ENCODE measurements at regions not wholly inside any gene's neighbourhood (a gene's known extent, or its start where the extent isn't known, plus 50 kb on each side); places are given as distances from the start of the nearest gene placed in this dataset.

- no peak overlapping the region for H3K4me3 ChIP-seq
- no peaks in the 10 kb centered on the region for H3K36me3 ChIP-seq
- H3K4me1 ChIP-seq: no peaks in the 10 kb centered on the region
- no peaks in the 10 kb centered on the region for H3K27me3 ChIP-seq
- H3K4me2 ChIP-seq: no peak overlapping the region
- H3K27ac ChIP-seq: no peak overlapping the region
- H3K9me3 ChIP-seq (replicated peaks in 1 of 11): no peaks in the 10 kb centered on the region
- H3K9ac ChIP-seq: no peak overlapping the region
- no peaks in the 10 kb centered on the region for H4K20me1 ChIP-seq
- no peak for TF ChIP-seq Cebpa-rat (IDR thresholded peaks at IDR 0.05)
Measured at GRCh38 chr5:74112372-74113195, 486.6 kb downstream of the ARHGEF28 start.

- Histone ChIP-seq H3K36me3 (no peaks in the 10 kb centered on the region), H3K9me3 (replicated peaks in 1 of 11) (no peaks in the 10 kb centered on the region), H3K27me3 (no peaks in the 10 kb centered on the region), H3K4me3 (no peak overlapping the region), H4K20me1 (no peaks in the 10 kb centered on the region), H3K27ac (no peak overlapping the region), H3K9ac (no peak overlapping the region), H3K4me2 (no peak overlapping the region), H3K4me1 (no peaks in the 10 kb centered on the region)
- TF ChIP-seq Cebpa-rat (IDR thresholded peaks at IDR 0.05): no peak
Measured at GRCh38 chr5:74111764-74112163, 485.8 kb downstream of the ARHGEF28 start.

GRCh38 chr5:74109344-74109743, 483.3 kb downstream of the ARHGEF28 start:
- TF ChIP-seq Cebpa-rat (IDR thresholded peaks at IDR 0.05): no peak
- Histone ChIP-seq H3K27me3 (no peaks in the 10 kb centered on the region), H3K36me3 (no peaks in the 10 kb centered on the region), H3K4me2 (no peak overlapping the region), H3K9me3 (replicated peaks in 1 of 11) (no peaks in the 10 kb centered on the region), H3K4me3 (no peak overlapping the region), H4K20me1 (no peaks in the 10 kb centered on the region), H3K27ac (no peak overlapping the region), H3K4me1 (no peaks in the 10 kb centered on the region), H3K9ac (no peak overlapping the region)

GRCh38 chr5:74107899-74108298, 481.9 kb downstream of the ARHGEF28 start:
- H3K9ac ChIP-seq: no peak overlapping the region
- no peaks in the 10 kb centered on the region for H3K4me1 ChIP-seq
- H3K9me3 ChIP-seq (replicated peaks in 1 of 11): 0 out of 22 replicates have a peak, but pooled peaks cover 0 to 3% (median 0%) of the 10 kb centered on the region in 11 experiments
- no peak overlapping the region for H3K4me3 ChIP-seq
- H3K27me3 ChIP-seq: no peaks in the 10 kb centered on the region
- no peak overlapping the region for H3K4me2 ChIP-seq
- no peak overlapping the region for H3K27ac ChIP-seq
- H4K20me1 ChIP-seq: no peaks in the 10 kb centered on the region
- no peak for TF ChIP-seq Cebpa-rat (IDR thresholded peaks at IDR 0.05)
- H3K36me3 ChIP-seq: no peaks in the 10 kb centered on the region

- Histone ChIP-seq H3K9me3 (replicated peaks in 1 of 11) (0 out of 22 replicates have a peak, but pooled peaks cover 0 to 3% (median 0%) of the 10 kb centered on the region in 11 experiments), H3K36me3 (no peaks in the 10 kb centered on the region), H3K27me3 (no peaks in the 10 kb centered on the region), H3K9ac (no peak overlapping the region), H3K4me1 (peaks cover 0 to 17% (median 10%) of the 10 kb centered on the region in 10 experiments; a peak in 14 of 20 replicates), H4K20me1 (no peaks in the 10 kb centered on the region), H3K27ac (no peak overlapping the region), H3K4me2 (no peak overlapping the region), H3K4me3 (no peak overlapping the region)
- no peak for TF ChIP-seq Cebpa-rat (IDR thresholded peaks at IDR 0.05)
Measured at GRCh38 chr5:74105126-74105780, 479.3 kb downstream of the ARHGEF28 start.

GRCh38 chr5:74103131-74104023, 477.4 kb downstream of the ARHGEF28 start:
- Histone ChIP-seq H3K4me1 (peaks cover 0 to 17% (median 11%) of the 10 kb centered on the region in 10 experiments; a peak in 14 of 20 replicates), H3K4me3 (no peak overlapping the region), H3K36me3 (no peaks in the 10 kb centered on the region), H4K20me1 (no peaks in the 10 kb centered on the region), H3K27me3 (no peaks in the 10 kb centered on the region), H3K4me2 (no peak overlapping the region), H3K27ac (no peak overlapping the region), H3K9ac (no peak overlapping the region), H3K9me3 (replicated peaks in 1 of 11) (peaks cover 6 to 14% (median 8%) of the 10 kb centered on the region in 11 experiments; a peak in 20 of 22 replicates)
- no peak for TF ChIP-seq Cebpa-rat (IDR thresholded peaks at IDR 0.05)

GRCh38 chr5:74100268-74100665, 474.3 kb downstream of the ARHGEF28 start:
- Histone ChIP-seq H3K36me3 (no peaks in the 10 kb centered on the region), H4K20me1 (no peaks in the 10 kb centered on the region), H3K4me2 (peak overlapping the region in 8 of 11 experiments; percentile 11 to 73 (median 48); a peak in 16 of 22 replicates), H3K4me3 (no peak overlapping the region), H3K27me3 (no peaks in the 10 kb centered on the region), H3K9me3 (replicated peaks in 1 of 11) (peaks cover 6 to 14% (median 8%) of the 10 kb centered on the region in 11 experiments; a peak in 20 of 22 replicates), H3K4me1 (peaks cover 0 to 17% (median 11%) of the 10 kb centered on the region in 10 experiments; a peak in 14 of 20 replicates), H3K27ac (no peak overlapping the region), H3K9ac (0 out of 22 replicates have a peak overlapping the region, but pooled peaks of 1 of the 11 experiments have one; percentile 9)
- TF ChIP-seq Cebpa-rat (IDR thresholded peaks at IDR 0.05): no peak

- H3K27me3 ChIP-seq: no peaks in the 10 kb centered on the region
- H3K4me1 ChIP-seq: peaks cover 0 to 17% (median 11%) of the 10 kb centered on the region in 10 experiments; a peak in 14 of 20 replicates
- H3K4me2 ChIP-seq: no peak overlapping the region
- H3K4me3 ChIP-seq: no peak overlapping the region
- no peak for TF ChIP-seq Cebpa-rat (IDR thresholded peaks at IDR 0.05)
- no peak overlapping the region for H3K9ac ChIP-seq
- no peaks in the 10 kb centered on the region for H3K36me3 ChIP-seq
- H4K20me1 ChIP-seq: no peaks in the 10 kb centered on the region
- peaks cover 6 to 14% (median 8%) of the 10 kb centered on the region in 11 experiments; a peak in 20 of 22 replicates for H3K9me3 ChIP-seq (replicated peaks in 1 of 11)
- no peak overlapping the region for H3K27ac ChIP-seq
Measured at GRCh38 chr5:74099538-74100267, 473.7 kb downstream of the ARHGEF28 start.
